HG03196 (cell line): ENCODE measurements at regions not wholly inside any gene's neighbourhood (a gene's known extent, or its start where the extent isn't known, plus 50 kb on each side); places are given as distances from the start of the nearest gene placed in this dataset.

Experiments used
- ATAC-seq: cut with Tn5 transposase; IDR thresholded peaks from one replicate; pipeline ENCODE4 v1.9.1; 2021; ENCODE audit not compliant: unreplicated experiment

DNA sequence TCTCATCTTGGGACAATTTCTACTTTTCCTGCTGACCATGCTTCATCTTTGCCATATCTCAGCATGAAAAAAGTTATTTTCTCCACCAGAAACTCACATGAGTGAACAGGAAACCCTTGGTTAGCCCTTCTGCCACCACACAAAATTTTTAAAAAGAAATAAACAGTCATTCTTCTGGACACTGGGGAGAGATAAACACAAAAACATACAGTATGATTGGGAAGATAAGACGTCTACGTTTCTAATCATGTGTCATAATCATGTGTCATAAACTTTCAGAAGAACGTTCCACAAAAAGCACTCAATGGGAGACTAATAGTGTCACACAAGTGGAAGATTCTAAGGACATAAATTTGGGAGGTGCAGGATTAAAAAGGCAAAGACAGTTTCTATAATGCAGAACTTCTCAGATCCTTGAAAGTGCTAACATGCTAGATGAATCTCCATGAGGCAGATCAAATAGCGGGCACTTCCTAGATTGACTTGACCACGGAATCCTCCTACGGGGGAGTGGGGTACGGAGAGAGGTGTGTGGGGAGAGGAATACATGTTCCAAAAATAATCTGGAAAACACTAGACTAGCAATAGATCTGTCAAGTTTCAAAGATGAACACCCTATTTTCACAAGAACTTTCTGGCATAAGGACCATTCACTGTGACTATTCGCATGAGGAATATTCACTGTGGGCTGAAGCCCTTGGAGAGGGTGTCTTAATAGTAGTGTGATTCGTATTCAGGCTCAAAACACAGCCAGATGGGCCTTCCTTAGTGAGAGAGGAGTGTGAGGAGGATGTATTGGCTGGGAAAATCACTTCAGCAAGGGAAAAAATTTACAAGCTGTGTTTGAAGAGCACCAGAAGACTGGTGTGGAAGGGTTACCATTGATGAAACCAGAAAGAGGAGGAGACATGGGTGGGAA lies 206.7 kb downstream of the SETD4 start:
- no peak for ATAC-seq

DNA sequence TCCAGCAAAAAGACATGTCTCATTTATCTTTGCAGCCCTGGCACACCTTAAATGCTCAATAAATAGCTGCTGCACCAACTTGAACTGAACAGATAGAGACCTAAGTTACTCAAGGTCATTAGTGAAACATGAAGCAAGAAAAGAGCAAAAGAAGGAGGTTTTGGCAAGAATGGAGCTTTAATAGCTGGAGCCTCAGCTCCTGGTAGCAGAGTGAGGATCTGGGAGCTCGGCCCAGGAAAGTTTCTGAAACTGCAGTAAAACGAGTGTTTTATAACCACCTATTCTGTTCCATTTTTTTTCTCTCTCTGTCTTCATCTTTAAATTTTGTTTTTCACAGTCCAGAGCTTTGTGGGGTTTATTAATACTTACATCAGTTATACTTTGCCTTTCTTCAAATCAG lies 207.5 kb downstream of the SETD4 start:
- no peak for ATAC-seq

DNA sequence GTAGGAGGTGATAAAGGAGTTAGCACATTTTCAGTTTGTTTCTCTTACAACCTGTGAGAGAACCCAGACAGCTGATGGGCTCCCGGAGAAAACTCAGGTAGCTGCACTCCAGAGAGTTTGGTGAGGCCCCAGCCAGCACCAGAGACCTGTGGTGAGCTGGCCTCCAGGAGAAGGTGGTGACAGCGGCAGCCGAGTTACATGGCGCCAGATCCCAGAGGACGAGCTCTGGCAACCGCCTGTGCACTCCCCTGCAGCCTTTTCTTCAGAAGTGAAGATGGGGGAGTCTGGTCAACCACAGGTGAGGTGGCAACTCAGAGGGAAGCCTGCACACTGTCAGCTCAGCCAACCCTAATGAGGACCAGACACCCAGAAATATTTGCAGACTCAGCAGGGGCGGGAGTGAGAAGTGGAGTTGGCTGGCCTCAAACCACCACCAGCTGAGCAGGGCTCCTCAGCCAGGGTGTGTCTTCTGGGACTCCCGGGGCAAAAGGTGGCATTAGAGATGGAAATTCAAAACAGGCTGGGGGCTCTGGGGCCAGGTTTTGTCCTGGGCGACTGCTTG lies 209.7 kb downstream of the SETD4 start:
- no peak for ATAC-seq

DNA sequence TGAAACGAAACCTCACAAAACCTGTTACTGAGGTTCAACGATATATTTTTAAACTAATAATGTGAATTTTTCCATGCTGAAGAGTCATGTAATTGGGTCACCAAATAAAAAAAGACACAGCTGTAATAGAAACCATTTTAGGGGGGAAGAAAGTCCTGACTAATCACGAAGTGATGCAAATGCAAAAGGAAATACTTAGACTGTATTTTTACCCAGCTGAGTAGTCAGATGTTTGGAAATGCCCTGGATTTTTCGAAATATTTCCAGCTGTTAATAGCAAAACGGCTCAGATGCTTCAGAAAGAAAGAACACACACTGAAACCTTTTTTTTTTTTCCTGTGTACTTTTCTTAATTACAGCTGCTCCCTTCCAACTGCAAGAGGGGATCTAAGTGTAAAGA lies 210.3 kb downstream of the SETD4 start:
- ATAC-seq = no peak

DNA sequence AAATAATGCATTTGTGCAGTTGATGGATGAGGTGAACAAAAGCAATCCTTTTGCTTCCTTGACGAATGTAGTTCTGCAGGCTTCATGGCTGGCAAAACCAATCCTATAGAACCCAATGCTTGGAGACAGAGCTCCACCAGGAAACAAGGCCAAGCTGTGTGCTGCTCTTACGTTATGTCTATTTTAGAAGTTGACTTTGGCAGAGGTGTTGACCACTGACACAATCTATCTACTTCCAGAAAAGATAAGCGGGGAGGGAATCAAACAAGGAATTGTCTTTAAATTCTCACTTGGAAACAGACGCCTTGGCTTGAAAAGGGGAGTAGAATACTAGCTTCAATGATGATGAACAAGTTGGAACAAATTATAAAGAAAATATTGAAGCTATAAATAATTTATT lies 211.2 kb downstream of the SETD4 start:
- ATAC-seq = no peak

DNA sequence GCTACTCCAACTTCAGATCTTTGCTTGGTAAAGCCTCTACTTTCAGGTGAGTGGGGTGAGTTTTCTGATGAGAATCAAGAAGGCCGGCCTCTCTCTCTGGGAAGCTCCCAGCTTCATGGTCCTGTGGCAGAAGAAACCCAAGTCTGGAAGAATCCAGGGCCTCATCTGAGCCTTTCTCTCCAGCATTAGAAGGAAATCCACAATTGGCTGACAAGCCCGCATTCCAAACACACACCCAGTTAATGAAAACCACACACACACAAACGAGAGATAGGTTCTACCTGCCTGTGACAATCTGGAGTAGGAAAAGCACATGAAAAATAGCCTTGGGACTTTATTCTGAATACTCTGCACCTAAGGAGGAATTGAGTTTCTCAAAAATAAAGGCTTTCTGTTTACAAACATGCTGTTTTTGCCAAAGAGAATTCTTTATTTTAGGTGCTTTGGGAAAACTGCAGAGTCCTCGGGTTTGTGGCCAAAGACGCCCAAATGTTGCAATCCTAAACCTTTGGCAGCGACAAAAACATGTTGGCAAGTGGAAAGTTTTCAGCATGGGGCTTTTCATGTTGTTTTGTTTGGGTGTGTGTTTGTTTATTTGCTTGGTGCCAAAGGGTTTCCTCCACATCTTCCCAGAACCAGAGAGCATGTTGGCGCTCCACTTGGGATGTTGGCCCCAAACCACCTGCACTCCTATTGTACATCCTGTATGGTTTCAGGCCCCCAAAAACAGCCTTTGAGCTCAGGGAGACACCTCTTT lies 216.2 kb downstream of the SETD4 start:
- ATAC-seq = no peak

DNA sequence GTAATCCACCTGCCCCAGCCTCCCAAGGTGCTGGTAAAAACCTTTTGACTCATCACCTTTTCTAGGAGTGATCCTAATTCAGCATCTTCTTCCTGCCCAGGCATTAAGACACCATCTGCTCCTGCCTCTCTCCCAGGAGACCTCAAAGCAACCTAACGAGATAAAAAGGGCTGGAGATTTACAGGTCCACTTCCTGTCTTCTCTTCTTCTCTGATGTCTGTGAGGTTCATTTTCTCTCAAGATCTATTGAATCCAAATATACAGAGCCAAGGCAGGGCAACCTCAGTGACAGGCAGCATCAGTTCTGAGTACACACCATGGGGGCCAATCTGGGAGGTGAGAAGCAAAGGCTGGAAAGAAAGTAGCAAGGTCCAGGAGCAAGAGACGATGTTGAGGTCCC lies 219.4 kb downstream of the SETD4 start:
- no peak for ATAC-seq

DNA sequence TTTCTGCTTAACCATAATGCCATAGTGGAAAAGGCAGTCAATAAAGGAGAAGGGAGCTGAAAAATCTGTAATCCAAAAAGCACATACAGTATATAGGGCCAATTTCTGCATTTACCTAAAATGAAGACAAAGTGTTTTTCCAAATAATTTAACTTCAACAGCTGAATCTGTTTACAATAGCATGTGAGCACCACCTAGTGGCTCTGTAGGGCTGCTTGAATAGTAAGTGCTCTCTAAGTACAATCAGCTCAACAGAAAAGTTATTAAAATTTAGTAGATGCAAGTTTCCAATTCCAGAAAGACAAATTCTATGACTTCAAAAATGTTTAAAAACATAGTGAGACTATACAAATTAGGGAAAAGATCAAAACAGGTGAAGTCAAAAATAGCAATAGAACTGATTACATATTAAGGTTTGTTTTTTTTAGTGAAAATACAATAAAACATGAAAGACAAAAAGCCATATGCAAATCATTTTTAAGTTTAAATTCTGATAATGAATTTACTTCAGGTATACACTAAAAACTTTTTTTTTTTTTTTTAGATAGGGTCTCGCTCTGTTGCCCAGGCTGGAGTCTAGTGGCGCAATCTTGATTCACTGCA lies 220.0 kb downstream of the SETD4 start:
- no peak for ATAC-seq

DNA sequence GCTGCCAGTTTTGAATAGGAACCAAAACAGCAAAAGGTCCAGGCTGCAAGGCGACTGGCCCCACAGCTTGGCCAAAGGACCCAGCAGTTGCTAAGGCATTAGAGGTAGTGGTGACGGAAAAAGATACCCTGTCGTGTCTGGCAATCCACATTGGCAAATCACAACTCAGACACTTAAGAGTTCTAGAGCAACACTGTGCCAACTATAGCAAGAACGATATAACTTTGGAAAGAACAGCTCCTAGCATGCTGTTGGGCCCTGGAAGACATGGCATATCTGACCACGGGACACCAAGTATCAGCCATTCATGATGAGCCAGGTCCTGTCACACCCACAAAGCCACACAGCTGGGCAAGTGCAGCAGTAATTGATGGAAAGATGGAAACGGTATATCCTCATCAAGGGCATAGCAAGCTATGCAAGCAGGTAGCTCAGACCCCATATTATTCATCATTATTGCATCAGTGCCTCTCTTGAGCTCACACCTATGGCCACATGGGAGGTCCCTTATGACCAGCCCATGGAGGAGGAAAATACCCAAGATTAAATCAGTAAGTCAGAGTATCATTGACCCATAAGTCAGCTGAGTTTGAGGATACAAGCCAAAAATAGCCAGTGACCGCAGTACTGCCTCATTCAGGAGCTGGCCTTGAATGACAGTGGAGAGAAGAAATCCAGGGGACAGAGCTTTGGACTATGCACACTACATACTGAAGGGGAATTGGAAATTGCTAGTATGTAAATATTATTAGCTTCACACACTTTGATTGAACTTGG lies 221.2 kb downstream of the SETD4 start:
- no peak for ATAC-seq

DNA sequence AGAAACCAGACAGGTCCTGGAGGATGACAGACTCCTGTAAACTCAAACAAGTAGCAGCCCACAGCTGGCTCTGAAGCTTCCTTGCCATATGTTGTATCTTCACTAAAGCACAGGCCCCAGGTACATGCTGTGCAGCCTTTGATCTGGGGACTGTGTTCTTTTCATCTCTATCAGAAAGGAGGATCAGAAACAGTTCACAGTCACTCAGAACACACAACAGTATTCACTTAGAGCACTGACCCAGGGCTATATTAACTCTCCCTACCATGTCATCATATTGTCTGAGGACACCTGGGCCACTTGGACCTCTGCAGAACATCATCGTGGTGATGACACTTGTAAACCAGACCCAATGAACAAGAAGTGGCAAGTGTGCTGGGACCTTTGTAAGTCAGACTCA lies 222.0 kb downstream of the SETD4 start:
- no peak for ATAC-seq

DNA sequence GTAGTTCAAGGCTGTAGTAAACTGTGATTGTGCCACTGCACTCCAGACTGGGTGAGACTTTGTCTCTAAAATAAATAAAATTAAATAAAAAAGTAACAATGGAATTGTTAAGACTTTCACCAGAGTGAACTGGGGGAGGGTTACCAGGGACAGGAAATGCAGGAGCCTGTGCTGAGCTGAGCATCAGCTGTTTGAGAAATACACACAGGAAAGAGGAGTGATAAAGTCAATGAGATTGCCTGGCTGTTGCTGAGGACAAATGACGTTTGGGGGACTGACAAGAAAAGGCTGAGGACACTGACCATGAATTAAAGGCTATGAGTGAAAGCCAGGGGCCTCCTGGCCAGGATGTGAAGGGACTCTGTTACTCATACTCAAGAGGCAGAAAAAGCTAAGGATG lies 226.3 kb downstream of the SETD4 start:
- no peak for ATAC-seq

DNA sequence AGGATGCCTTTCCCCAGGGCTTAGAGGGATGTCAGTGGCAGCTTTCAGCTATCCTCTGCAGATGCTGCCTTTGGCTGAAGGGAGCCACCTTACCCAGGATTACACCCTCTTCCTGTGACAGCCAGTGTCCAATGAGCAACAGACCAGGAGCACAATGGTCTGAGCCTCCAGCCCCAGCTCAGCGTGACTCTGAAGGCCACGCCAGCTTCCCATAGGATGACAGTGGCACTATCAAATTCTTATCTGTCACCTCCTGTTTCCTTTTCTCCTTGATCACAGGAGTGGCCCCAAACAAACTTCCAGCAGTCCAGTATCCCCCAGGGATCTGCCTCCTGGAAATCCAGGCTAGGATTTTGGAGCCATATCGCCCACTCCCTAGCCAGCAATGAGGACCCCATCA lies 226.9 kb downstream of the SETD4 start:
- no peak for ATAC-seq

DNA sequence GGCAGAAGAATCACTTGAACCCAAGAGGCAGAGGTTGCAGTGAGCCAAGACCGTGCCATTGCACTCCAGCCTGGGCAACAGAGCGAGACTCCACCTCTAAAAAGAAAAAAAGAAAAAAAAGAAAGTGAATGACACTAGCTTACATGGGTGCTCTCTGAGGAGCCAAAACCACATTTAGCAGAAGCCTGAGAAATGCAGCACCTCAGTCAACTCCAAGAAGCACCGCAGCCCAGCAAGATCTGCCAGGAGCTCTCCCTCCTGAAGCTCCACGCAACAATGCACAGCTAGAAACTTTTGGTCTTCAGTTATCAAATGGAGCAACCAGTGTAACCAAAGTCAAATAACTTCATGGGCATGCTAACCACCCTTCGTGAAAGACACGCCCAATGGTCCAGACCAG lies 229.1 kb downstream of the SETD4 start:
- ATAC-seq = no peak

DNA sequence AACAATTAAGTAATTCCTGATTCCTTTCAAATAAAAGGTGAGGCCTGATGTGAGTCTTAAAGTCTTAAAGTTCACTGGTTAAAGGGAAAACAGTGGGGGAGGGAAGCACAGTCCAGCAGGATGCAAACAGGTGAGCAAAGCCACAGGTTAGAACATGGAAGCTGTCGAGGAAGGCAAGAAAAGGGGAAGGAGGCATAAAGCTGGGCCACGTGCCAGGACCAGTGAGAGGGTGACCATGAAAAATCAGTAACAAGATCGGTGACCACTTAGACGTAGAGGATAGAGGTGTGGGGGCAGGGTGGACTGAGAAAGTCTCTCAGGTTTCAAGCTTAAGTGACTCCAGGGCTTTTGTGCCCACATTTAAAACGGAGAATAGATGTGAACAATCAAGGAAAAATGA lies 231.3 kb downstream of the SETD4 start:
- no peak for ATAC-seq

DNA sequence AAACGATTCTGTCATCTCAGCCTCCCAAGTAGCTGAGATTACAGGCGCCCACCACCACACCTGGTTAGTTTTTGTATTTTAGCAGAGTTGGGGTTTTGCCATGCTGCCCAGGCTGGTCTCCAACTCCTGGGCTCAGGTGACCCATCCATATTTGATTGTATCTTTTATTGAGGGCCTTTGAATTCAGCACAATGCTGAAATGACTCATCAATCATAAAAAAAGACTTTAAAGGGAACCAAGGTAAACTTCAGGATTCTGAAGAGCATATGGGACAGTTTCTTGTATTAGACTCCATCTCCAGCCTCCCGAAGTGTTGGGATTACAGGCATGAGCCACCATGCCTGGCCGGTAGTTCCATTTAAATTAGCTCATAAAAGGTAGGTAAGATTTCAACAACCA lies 232.2 kb downstream of the SETD4 start:
- no peak for ATAC-seq

DNA sequence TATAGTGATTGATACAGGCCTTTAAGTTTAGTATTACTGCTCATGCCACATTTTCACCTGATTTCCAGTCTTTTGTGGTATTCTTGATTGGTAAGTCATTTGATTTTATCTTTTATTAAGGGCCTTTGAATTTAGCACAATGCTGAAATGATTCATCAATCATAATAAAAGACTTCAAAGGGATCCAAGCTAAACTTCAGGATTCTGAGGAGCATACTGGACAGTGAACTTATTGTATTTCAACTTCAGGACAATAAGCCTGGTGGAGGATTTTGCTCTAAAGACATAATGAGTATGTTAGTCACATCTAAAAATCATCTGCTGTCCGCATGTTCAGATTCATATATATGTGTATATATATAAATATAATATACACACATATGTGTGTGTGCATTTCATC lies 233.3 kb downstream of the SETD4 start:
- no peak for ATAC-seq

DNA sequence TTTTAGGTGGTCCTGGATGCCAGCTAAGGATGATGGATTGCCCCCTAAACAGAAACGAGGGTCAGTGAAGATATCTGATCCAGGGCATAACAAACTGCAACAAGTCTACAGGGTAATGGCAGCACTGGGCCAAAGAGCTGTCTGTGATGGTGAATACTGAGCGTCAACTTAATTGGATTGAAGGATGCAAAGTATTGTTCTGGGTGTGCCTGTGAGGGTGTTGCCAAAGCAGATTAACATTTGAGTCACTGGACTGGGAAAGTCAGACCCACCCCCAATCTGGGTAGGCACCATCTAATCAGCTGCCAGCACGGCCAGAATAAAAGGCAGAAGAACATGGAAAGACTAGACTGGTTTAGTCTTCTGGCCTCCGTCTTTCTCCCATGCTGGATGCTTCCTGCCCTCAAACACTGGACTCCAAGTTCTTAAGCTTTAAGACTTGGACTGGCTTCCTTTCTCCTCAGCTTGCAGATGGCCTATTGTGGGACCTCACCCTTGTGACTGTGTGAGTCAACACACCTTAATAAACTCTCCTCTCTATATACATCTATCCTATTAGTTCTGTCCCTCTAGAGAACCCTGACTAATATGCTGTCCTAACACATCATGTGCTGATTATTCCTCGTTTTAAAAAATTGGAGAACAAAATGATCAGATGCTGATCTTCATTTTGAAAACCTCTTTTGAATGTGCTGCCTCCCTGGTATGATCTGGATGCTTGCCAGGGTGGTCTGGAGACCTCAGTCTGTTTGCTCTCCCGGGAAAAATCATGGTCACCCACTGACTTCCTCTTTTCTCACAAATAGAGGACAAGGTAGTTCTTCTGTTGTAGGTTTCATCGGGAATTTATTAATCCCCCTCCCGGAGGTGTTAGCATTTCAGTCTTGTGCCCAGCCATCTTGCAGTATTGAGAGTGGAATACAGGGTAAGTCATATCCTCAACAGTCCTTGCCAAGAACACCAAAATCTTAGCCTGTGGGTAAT lies 234.7 kb downstream of the SETD4 start:
- no peak for ATAC-seq

DNA sequence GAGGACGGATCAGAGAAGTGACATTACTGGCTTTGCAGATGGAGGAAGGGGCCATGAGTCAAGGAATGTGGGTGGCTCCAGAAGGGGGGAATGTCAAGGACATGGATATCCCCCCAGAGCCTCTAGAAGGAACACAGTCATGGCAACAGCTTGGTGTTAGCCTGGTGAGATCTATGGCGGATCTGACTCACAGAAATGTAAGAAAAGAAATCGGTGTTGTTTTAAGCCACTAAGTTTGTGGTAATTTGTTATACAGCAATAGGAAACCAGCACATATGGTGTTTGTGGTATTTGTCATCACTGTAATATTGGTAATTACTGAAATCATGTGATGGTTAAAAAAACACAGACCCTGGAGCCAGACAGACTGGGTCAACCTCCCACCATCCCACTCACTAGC lies 236.2 kb downstream of the SETD4 start:
- no peak for ATAC-seq

DNA sequence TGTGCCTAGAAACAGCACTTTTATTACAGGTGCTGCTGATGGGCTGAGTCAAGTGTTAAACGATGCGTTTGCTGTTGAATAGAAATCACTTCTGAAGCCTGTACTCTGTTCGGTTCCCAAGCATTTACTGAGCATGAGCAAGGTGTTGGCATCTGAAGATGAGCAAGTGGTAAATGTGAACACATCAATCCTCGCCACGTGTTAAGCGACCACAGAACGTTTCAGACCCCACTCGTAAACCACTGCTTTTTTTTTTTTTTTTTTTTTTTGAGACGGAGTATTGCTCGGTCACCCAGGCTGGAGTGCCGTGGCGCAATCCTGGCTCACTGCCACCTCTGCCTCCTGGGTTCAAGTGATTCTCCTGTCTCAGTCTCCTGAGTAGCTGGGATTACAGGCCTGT lies 241.2 kb downstream of the SETD4 start:
- no peak for ATAC-seq

DNA sequence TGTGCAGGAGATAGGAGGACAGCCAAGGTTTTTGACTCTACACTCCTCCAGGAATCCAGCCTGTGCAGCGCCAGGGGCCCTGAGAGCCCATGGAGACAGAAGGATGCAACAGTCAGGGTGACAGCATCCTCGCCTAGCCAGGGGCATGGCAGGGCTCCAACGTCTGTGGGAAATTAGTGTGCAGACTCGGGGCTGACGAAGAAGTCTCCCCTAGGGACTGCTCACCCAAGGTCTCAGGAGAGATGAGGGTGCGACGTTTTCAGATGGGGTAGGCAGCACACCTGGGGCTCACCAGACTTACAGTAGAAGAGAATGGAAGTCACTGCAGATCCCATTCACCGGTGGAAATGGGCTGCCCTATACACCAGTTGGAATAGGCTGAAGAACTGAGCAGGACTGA lies 241.7 kb downstream of the SETD4 start:
- no peak for ATAC-seq
